ENCODE measurements at regions not wholly inside any gene's neighbourhood (a gene's known extent, or its start where the extent isn't known, plus 50 kb on each side); places are given as distances from the start of the nearest gene placed in this dataset. TPM values are rescaled to one million over a fixed set of nuclear protein-coding genes. Genes with fewer than 3 reads are reported as not detected.
"Not testable (repeated sequence)": the region's sequence is repeated elsewhere in the genome, so short reads cannot be mapped to it uniquely, and the experiment has no call there.

- H3K36me3 ChIP-seq (ENCODE audit: control insufficient read depth in 2 of 2, insufficient read depth in 2 of 2, low read length in 1 of 2); in situ Hi-C loops (cut with MboI); POLR2A ChIA-PET; DNase-seq (ENCODE audit: low read depth, low spot score); H2AFZ ChIP-seq (ENCODE audit: control insufficient read depth, low read depth, low read length); ATAC-seq; H3K9ac ChIP-seq (ENCODE audit: control insufficient read depth, insufficient read depth, low read length); H3K4me2 ChIP-seq (ENCODE audit: control insufficient read depth, insufficient read depth); H3K27me3 ChIP-seq (replicated peaks in 1 of 2; ENCODE audit: control insufficient read depth in 2 of 2, insufficient read depth in 2 of 2, low read length in 1 of 2); SMC1A ChIA-PET (ENCODE audit: uncharacterized antibody, unreplicated experiment); H3K4me3 ChIP-seq; BruUV-seq (replicated peaks); H3K27ac ChIP-seq (ENCODE audit: control insufficient read depth, insufficient read depth); H4K20me1 ChIP-seq (ENCODE audit: control insufficient read depth, insufficient read depth); H3K9me3 ChIP-seq (replicated peaks; ENCODE audit: control insufficient read depth, insufficient read depth, low read length); intact Hi-C loops (cut with micrococcal nuclease; ENCODE audit: unreplicated experiment); RAD21 ChIA-PET (ENCODE audit: unreplicated experiment); FAIRE-seq; H3K4me1 ChIP-seq (ENCODE audit: control insufficient read depth, insufficient read depth, low read length); H3K79me2 ChIP-seq (ENCODE audit: control insufficient read depth, insufficient read depth, low read length): not testable (repeated sequence)
- WGBS (ENCODE audit: insufficient coverage, insufficient replicate concordance, low lambda C conversion rate, missing lambda C conversion rate), result 72% methylated on average over 6 of the region's 6 CpGs
- CTCF ChIA-PET, result interaction anchor here (0.7 kb wide), 1 partner anchor 118 kb away, joined by 3 read pairs; no protein-coding TSS in a partner anchor
These were observed 51.9 kb upstream of the CLEC6A start for GRCh38 chr12:8403834-8404233.

- H3K9ac ChIP-seq (ENCODE audit: control insufficient read depth, insufficient read depth, low read length); H3K27ac ChIP-seq (ENCODE audit: control insufficient read depth, insufficient read depth); FAIRE-seq; POLR2A ChIA-PET; H3K4me1 ChIP-seq (ENCODE audit: control insufficient read depth, insufficient read depth, low read length); ATAC-seq; H3K4me3 ChIP-seq; intact Hi-C loops (cut with micrococcal nuclease; ENCODE audit: unreplicated experiment); H2AFZ ChIP-seq (ENCODE audit: control insufficient read depth, low read depth, low read length); H3K4me2 ChIP-seq (ENCODE audit: control insufficient read depth, insufficient read depth); H3K9me3 ChIP-seq (replicated peaks; ENCODE audit: control insufficient read depth, insufficient read depth, low read length); H3K36me3 ChIP-seq (ENCODE audit: control insufficient read depth in 2 of 2, insufficient read depth in 2 of 2, low read length in 1 of 2); DNase-seq (ENCODE audit: low read depth, low spot score); in situ Hi-C loops (cut with MboI); BruUV-seq (replicated peaks); H3K79me2 ChIP-seq (ENCODE audit: control insufficient read depth, insufficient read depth, low read length); H3K27me3 ChIP-seq (replicated peaks in 1 of 2; ENCODE audit: control insufficient read depth in 2 of 2, insufficient read depth in 2 of 2, low read length in 1 of 2); H4K20me1 ChIP-seq (ENCODE audit: control insufficient read depth, insufficient read depth); SMC1A ChIA-PET (ENCODE audit: uncharacterized antibody, unreplicated experiment); RAD21 ChIA-PET (ENCODE audit: unreplicated experiment): not testable (repeated sequence)
- CTCF ChIA-PET, result interaction anchor here (0.7 kb wide), 1 partner anchor 118 kb away, joined by 3 read pairs; no protein-coding TSS in a partner anchor
- WGBS (ENCODE audit: insufficient coverage, insufficient replicate concordance, low lambda C conversion rate, missing lambda C conversion rate), result 72% methylated on average over 26 of the region's 26 CpGs
These were observed 51.4 kb upstream of the CLEC6A start for GRCh38 chr12:8404341-8404740.

Small RNAs in the stretch of these regions (small RNA-seq; reads per million reads assigned to genes)
- not detected for gene AC092745.3
